Naive B cell (primary cell): ENCODE measurements at regions not wholly inside any gene's neighbourhood (a gene's known extent, or its start where the extent isn't known, plus 50 kb on each side); places are given as distances from the start of the nearest gene placed in this dataset.

Experiments
- ATAC-seq, 2 donors: fragments of 150-1000 bp; cut with Tn5 transposase; 2 replicates each; pipeline ENCODE4 v1.10.0; 2021; ENCODE audit warnings: low read depth in 2 of 2, mild to moderate bottlenecking in 2 of 2, moderate library complexity in 2 of 2
- DNase-seq: peaks from one replicate; pipeline ENCODE4 v3.0.0; 2022
- H3K27ac Mint-ChIP-seq, 6 donors: one replicate each; pipeline ENCODE4 v1.8.0; 2020 to 2022; ENCODE audit warnings: mild to moderate bottlenecking in 6 of 6, mixed read lengths in 6 of 6, moderate library complexity in 5 of 6, inconsistent platforms in 2 of 6
- H3K27me3 Mint-ChIP-seq, 3 donors: one replicate each; pipeline ENCODE4 v1.8.0; 2021 to 2022; ENCODE audit warnings: mixed read lengths in 3 of 3, mild to moderate bottlenecking in 1 of 3
- H3K36me3 Mint-ChIP-seq, 2 donors: one replicate each; pipeline ENCODE4 v1.8.0; 2020 to 2022; ENCODE audit warnings: mixed read lengths in 2 of 2, inconsistent platforms in 1 of 2, mild to moderate bottlenecking in 1 of 2
- H3K4me1 Mint-ChIP-seq, 3 donors: one replicate each; pipeline ENCODE4 v1.8.0; 2020 to 2022; ENCODE audit warnings: mixed read lengths in 3 of 3, inconsistent platforms in 1 of 3, mild to moderate bottlenecking in 1 of 3, moderate library complexity in 1 of 3
- H3K4me3 Mint-ChIP-seq, 8 donors: one replicate each; pipeline ENCODE4 v1.8.0; 2020 to 2022; ENCODE audit warnings: mild to moderate bottlenecking in 8 of 8, mixed read lengths in 8 of 8, moderate library complexity in 8 of 8, inconsistent platforms in 2 of 8
- H3K9me3 Mint-ChIP-seq, 7 donors: one replicate each; pipeline ENCODE4 v1.8.0; 2020 to 2022; ENCODE audit warnings: mixed read lengths in 7 of 7, mild to moderate bottlenecking in 5 of 7, inconsistent platforms in 2 of 7, moderate library complexity in 1 of 7

DNA sequence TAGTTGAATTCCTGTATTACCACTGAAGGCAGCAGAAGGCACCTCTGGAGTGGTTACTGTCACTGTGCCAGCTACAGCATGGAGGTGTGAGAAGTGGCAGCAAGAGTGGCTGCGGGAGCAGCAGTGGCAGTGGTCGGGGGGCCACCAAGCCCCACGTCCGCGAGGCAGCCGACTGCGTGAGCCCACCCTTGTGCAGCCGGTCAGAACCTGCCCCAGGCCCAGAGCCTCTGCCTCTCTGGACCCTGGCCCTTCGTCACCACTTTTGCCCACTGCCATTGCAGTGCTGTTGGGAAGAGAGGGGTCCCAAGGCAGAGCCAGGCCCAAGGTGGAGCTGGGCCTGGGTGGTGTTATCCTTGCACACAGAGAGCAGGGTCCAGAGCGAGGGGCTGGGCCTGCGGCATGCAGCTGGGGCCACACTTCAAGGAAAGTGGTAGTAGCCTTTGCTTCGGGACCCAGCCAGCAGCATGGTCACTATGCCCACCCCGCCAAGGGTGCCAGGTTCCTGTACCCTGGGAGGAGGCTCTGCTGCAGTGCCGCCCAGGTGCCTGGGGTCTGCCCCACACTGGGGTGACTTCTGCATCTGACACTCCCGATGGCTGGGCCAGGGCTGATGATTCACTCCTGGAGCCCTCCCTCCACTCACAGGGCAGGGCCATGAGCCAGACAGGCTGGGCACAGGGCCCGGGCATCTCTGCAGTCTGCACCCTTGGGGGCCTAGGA lies 450.1 kb upstream of the LRATD1 start:
- no peak for ATAC-seq

DNA sequence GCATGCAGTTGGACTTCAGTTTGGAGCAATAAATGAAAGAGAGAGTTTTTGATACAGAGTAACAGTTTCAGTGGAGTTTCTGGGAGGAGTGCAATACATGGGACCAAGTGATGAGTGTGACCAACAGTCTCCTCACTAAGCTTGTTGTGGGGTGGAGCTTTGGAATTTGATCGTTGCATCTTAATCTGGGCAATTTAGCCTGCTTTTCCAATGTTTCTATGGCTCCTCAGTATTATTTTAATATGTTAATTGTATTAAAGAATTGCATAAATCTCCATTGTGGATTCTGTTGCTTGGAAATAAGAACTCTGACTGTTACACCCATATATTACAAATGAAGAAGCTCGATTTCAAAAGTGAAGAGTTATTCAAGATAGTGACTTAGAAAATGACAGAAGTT lies 446.6 kb upstream of the LRATD1 start:
- H3K9me3 Mint-ChIP-seq: peaks cover 0 to 5% (median 2%) of the 10 kb centered on the region in 7 donors
- no peaks in the 10 kb centered on the region for H3K4me1 Mint-ChIP-seq
- ATAC-seq (no peak), DNase-seq (no peak)
- no peak overlapping the region for H3K4me3 Mint-ChIP-seq
- no peaks in the 10 kb centered on the region for H3K36me3 Mint-ChIP-seq
- no peaks in the 10 kb centered on the region for H3K27me3 Mint-ChIP-seq
- H3K27ac Mint-ChIP-seq: no peak overlapping the region

More for the DNA sequence above, 450.1 kb upstream of the LRATD1 start:
- Mint-ChIP-seq H3K9me3 (peaks cover 0 to 5% (median 0%) of the 10 kb centered on the region in 7 donors), H3K27me3 (no peaks in the 10 kb centered on the region), H3K4me3 (no peak overlapping the region), H3K36me3 (no peaks in the 10 kb centered on the region), H3K27ac (no peak overlapping the region), H3K4me1 (no peaks in the 10 kb centered on the region)
- DNase-seq: no peak

DNA sequence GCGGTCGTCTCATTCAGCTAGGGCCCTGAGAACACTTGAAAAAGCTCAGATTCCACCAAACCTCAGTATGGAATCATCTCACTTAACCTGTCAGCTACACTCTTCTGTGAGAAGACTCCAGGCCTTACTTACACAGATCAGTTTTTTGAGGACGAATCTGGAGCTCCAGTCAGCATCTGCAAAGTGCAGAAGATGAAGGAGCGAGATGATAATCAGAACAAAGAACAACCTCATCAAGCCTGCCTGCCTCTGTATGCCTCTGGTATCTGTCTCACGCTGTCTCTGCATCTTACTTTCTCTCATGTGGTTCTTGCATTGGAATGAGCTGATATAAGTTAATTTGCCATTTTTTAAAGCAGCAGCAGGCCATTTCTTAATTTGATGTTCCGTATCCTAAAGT lies 444.1 kb upstream of the LRATD1 start:
- H3K9me3 Mint-ChIP-seq: peaks cover 0 to 6% (median 2%) of the 10 kb centered on the region in 7 donors

GRCh38 chr2:14189929-14190328 lies 442.6 kb upstream of the LRATD1 start:
- Mint-ChIP-seq H3K4me1 (no peaks in the 10 kb centered on the region), H3K4me3 (no peak overlapping the region), H3K9me3 (peaks cover 0 to 6% (median 3%) of the 10 kb centered on the region in 7 donors), H3K27me3 (no peaks in the 10 kb centered on the region), H3K36me3 (no peaks in the 10 kb centered on the region), H3K27ac (no peak overlapping the region)
- no peak for ATAC-seq
- no peak for DNase-seq

More for the DNA sequence above, 444.1 kb upstream of the LRATD1 start:
- H3K4me3 Mint-ChIP-seq: no peak overlapping the region
- DNase-seq: no peak
- H3K27ac Mint-ChIP-seq: no peak overlapping the region
- ATAC-seq: no peak
- no peaks in the 10 kb centered on the region for H3K36me3 Mint-ChIP-seq
- H3K4me1 Mint-ChIP-seq: no peaks in the 10 kb centered on the region
- no peaks in the 10 kb centered on the region for H3K27me3 Mint-ChIP-seq

- Mint-ChIP-seq H3K4me1 (no peaks in the 10 kb centered on the region), H3K36me3 (no peaks in the 10 kb centered on the region), H3K27me3 (no peaks in the 10 kb centered on the region), H3K9me3 (peaks cover 0 to 7% (median 3%) of the 10 kb centered on the region in 7 donors), H3K4me3 (no peak overlapping the region), H3K27ac (no peak overlapping the region)
- ATAC-seq (no peak), DNase-seq (no peak)
Measured at GRCh38 chr2:14194233-14194632, 438.3 kb upstream of the LRATD1 start.

DNA sequence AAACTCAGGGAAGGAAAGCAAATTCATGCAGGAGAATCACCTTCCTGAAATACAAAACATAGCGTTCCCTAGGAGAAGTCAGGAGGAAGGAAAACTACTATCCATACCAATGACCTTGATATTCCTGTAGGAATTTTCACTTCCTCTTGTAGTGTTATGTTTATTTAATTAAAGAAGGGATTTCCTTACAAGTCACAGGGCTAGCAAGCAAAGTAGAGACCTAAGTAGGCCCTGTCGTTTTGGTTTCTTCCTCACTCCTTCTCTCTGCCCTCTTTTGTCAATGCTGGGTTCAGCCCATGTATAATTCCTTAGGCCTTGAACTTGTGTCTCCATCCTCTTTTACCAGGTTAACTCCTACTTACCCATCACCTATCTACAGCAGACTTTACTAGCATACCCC lies 435.2 kb upstream of the LRATD1 start:
- peaks cover 0 to 8% (median 0%) of the 10 kb centered on the region in 7 donors for H3K9me3 Mint-ChIP-seq
- H3K36me3 Mint-ChIP-seq: no peaks in the 10 kb centered on the region
- no peaks in the 10 kb centered on the region for H3K27me3 Mint-ChIP-seq
- no peak for ATAC-seq
- DNase-seq: no peak
- H3K4me1 Mint-ChIP-seq: no peaks in the 10 kb centered on the region
- no peak overlapping the region for H3K27ac Mint-ChIP-seq
- H3K4me3 Mint-ChIP-seq: no peak overlapping the region

- no peaks in the 10 kb centered on the region for H3K36me3 Mint-ChIP-seq
- no peak overlapping the region for H3K27ac Mint-ChIP-seq
- ATAC-seq: no peak
- H3K4me3 Mint-ChIP-seq: no peak overlapping the region
- no peak for DNase-seq
- H3K9me3 Mint-ChIP-seq: peaks cover 0 to 10% (median 2%) of the 10 kb centered on the region in 7 donors
- H3K27me3 Mint-ChIP-seq: no peaks in the 10 kb centered on the region
- H3K4me1 Mint-ChIP-seq: no peaks in the 10 kb centered on the region
Measured at GRCh38 chr2:14199040-14199439, 433.5 kb upstream of the LRATD1 start.

DNA sequence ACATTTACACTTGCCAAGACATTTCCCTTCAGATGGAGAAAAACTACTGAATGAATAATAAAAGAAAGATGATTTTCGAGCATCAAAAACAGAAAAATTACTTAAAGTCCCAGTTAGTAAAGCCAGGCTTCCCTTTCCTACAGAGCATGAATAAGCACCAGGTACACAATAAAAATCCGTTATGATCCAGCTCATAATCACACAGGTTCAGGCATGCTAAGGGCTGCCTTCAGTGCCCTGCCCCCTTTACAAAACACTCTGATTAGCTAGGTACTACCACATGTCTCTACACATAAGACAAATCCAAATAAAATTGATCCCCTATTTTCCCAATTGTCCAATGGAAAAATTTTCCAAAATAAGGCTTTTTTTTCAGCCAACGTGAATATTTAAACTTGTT lies 413.2 kb upstream of the LRATD1 start:
- Mint-ChIP-seq H3K36me3 (no peaks in the 10 kb centered on the region), H3K9me3 (peaks cover 0 to 9% (median 4%) of the 10 kb centered on the region in 7 donors), H3K27ac (no peak overlapping the region), H3K4me1 (no peaks in the 10 kb centered on the region), H3K4me3 (no peak overlapping the region), H3K27me3 (no peaks in the 10 kb centered on the region)
- no peak for DNase-seq
- no peak for ATAC-seq

- H3K9me3 Mint-ChIP-seq: peaks cover 0 to 9% (median 4%) of the 10 kb centered on the region in 7 donors
- no peak overlapping the region for H3K4me3 Mint-ChIP-seq
- H3K27ac Mint-ChIP-seq: no peak overlapping the region
- no peaks in the 10 kb centered on the region for H3K4me1 Mint-ChIP-seq
- no peak for DNase-seq
- ATAC-seq: no peak
- H3K27me3 Mint-ChIP-seq: no peaks in the 10 kb centered on the region
- H3K36me3 Mint-ChIP-seq: no peaks in the 10 kb centered on the region
Measured at GRCh38 chr2:14220101-14220500, 412.4 kb upstream of the LRATD1 start.

DNA sequence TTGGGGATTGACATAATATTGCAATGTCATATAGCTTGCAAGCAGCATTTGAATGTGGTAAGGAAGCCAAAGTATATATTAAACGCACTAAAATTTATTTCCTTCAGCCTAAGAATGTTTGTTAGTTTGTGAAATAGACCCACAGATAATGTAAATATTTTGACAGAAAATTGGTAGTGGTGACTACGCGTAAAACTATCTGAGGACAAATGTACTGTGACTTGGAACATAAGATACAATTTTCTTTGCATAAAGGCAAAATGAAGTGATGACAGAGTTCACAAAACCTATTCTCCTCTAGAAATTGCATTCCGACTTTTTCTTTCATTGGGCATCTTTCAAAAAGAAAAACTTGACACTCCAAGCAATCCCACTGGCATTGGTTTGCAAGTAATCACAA lies 411.1 kb upstream of the LRATD1 start:
- H3K27me3 Mint-ChIP-seq: no peaks in the 10 kb centered on the region
- no peak for DNase-seq
- no peaks in the 10 kb centered on the region for H3K36me3 Mint-ChIP-seq
- H3K4me3 Mint-ChIP-seq: no peak overlapping the region
- H3K27ac Mint-ChIP-seq: no peak overlapping the region
- ATAC-seq: no peak
- H3K4me1 Mint-ChIP-seq: no peaks in the 10 kb centered on the region
- H3K9me3 Mint-ChIP-seq: peaks cover 0 to 9% (median 4%) of the 10 kb centered on the region in 7 donors

DNA sequence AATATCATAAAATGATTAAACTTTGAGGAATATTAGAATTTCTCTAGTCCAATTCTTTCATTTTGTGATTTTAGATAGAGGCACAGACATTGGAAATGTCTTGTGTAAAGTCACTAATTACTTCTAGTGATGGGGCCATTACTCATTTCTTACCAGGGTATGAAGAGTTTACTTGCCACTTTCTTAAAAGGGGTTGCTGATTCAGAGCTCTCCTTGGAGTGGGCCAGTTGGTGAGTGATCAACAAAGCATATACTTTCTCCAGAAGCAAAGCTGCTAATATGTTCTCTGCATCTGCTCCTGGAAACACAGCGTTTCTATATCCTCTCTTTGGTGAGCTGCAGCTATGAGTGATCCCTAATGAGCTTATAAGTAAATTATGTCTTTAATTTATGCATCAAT lies 408.9 kb upstream of the LRATD1 start:
- no peaks in the 10 kb centered on the region for H3K36me3 Mint-ChIP-seq
- no peak for DNase-seq
- H3K4me1 Mint-ChIP-seq: no peaks in the 10 kb centered on the region
- ATAC-seq: no peak
- H3K4me3 Mint-ChIP-seq: no peak overlapping the region
- peaks cover 0 to 9% (median 4%) of the 10 kb centered on the region in 7 donors for H3K9me3 Mint-ChIP-seq
- H3K27ac Mint-ChIP-seq: no peak overlapping the region
- H3K27me3 Mint-ChIP-seq: no peaks in the 10 kb centered on the region

DNA sequence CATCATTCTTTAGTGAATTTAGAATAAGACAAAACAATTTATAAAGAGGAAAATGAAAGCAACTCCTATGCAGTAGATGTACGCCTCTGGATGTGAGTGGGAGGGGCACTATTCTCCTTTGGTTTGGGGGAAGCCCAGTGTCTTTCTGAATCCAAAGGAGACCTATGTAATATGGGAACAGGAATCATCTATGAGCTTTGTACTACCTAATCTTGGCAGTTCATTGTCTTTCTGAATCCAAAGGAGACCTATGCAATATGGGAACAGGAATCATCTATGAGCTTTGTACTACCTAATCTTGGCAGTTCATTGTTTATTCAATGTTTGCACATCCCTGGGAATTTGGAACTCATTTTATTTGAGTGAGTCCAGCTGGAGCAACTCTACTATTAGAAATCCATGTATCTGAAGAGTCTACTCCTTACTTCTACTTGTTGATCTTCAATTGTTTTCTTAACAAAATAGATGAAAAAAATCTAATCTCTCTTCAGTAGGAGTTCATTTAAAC lies 401.1 kb upstream of the LRATD1 start:
- H3K4me3 Mint-ChIP-seq: no peak overlapping the region
- no peak for ATAC-seq
- no peaks in the 10 kb centered on the region for H3K4me1 Mint-ChIP-seq
- peaks cover 0 to 8% (median 4%) of the 10 kb centered on the region in 7 donors for H3K9me3 Mint-ChIP-seq
- DNase-seq: no peak
- H3K36me3 Mint-ChIP-seq: no peaks in the 10 kb centered on the region
- no peaks in the 10 kb centered on the region for H3K27me3 Mint-ChIP-seq
- H3K27ac Mint-ChIP-seq: no peak overlapping the region

DNA sequence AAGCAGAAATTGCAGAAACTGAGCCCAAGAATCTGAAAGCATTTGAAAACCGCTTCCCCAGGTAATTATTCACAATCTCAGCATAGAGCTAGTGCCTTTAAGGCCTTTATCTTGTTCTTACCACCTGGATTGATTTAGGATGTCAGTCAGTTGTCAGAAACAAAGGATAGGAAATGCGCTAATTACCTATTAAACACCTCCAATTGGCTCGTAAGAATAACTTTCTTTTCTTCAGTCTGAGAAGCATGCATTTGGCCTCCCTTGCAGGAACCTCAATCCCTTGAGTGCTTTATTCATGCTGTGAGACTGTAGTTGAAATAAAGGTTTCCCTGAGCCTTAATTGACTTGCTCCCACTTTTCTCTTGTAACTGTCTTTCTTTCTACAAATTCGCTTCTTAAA lies 400.3 kb upstream of the LRATD1 start:
- DNase-seq: no peak
- no peak for ATAC-seq

GRCh38 chr2:14234911-14235310 lies 397.6 kb upstream of the LRATD1 start:
- Mint-ChIP-seq H3K9me3 (peaks cover 0 to 8% (median 4%) of the 10 kb centered on the region in 7 donors), H3K27me3 (no peaks in the 10 kb centered on the region), H3K4me3 (no peak overlapping the region), H3K36me3 (no peaks in the 10 kb centered on the region), H3K4me1 (no peaks in the 10 kb centered on the region), H3K27ac (no peak overlapping the region)
- DNase-seq: no peak
- ATAC-seq: no peak

More for the DNA sequence above, 400.3 kb upstream of the LRATD1 start:
- H3K36me3 Mint-ChIP-seq: no peaks in the 10 kb centered on the region
- H3K27me3 Mint-ChIP-seq: no peaks in the 10 kb centered on the region
- H3K4me3 Mint-ChIP-seq: no peak overlapping the region
- no peak overlapping the region for H3K27ac Mint-ChIP-seq
- no peaks in the 10 kb centered on the region for H3K4me1 Mint-ChIP-seq
- peaks cover 0 to 8% (median 4%) of the 10 kb centered on the region in 7 donors for H3K9me3 Mint-ChIP-seq
